ENCODE measurements at regions not wholly inside any gene's neighbourhood (a gene's known extent, or its start where the extent isn't known, plus 50 kb on each side); places are given as distances from the start of the nearest gene placed in this dataset.
A peak's percentile ranks its signal among the peaks of the same experiment; 100 is the strongest.

- H3K27me3 Mint-ChIP-seq (ENCODE audit: unreplicated experiment): peaks cover 4% of the 10 kb centered on the region
- H3K9me3 Mint-ChIP-seq (ENCODE audit: unreplicated experiment): peaks cover 10% of the 10 kb centered on the region
- no peak overlapping the region for H3K4me3 Mint-ChIP-seq (ENCODE audit: unreplicated experiment)
- TF ChIP-seq CTCF (IDR thresholded peaks at IDR 0.05; ENCODE audit: partially characterized antibody, unreplicated experiment): no peak
- DNase-seq: no peak
- no peak overlapping the region for H3K27ac Mint-ChIP-seq (ENCODE audit: unreplicated experiment)
- H3K4me1 Mint-ChIP-seq (ENCODE audit: low read depth, unreplicated experiment): peaks cover 13% of the 10 kb centered on the region
- no peaks in the 10 kb centered on the region for H3K36me3 Mint-ChIP-seq (ENCODE audit: unreplicated experiment)
These were observed 378.3 kb upstream of the MYT1L start for GRCh38 chr2:2709431-2709770.

- Mint-ChIP-seq H3K27ac (ENCODE audit: unreplicated experiment) (no peak overlapping the region), H3K9me3 (ENCODE audit: unreplicated experiment) (peaks cover 10% of the 10 kb centered on the region), H3K27me3 (ENCODE audit: unreplicated experiment) (peaks cover 4% of the 10 kb centered on the region), H3K4me3 (ENCODE audit: unreplicated experiment) (no peak overlapping the region), H3K36me3 (ENCODE audit: unreplicated experiment) (no peaks in the 10 kb centered on the region), H3K4me1 (ENCODE audit: low read depth, unreplicated experiment) (peaks cover 16% of the 10 kb centered on the region)
- TF ChIP-seq CTCF (IDR thresholded peaks at IDR 0.05; ENCODE audit: partially characterized antibody, unreplicated experiment): no peak
- no peak for DNase-seq
These were observed 377.7 kb upstream of the MYT1L start for GRCh38 chr2:2708575-2709430.

- H3K4me1 Mint-ChIP-seq (ENCODE audit: low read depth, unreplicated experiment): peaks cover 19% of the 10 kb centered on the region
- peaks cover 4% of the 10 kb centered on the region for H3K27me3 Mint-ChIP-seq (ENCODE audit: unreplicated experiment)
- H3K27ac Mint-ChIP-seq (ENCODE audit: unreplicated experiment): peak overlapping the region; percentile 10
- H3K9me3 Mint-ChIP-seq (ENCODE audit: unreplicated experiment): peaks cover 7% of the 10 kb centered on the region
- DNase-seq: no peak
- H3K36me3 Mint-ChIP-seq (ENCODE audit: unreplicated experiment): no peaks in the 10 kb centered on the region
- TF ChIP-seq CTCF (IDR thresholded peaks at IDR 0.05; ENCODE audit: partially characterized antibody, unreplicated experiment): no peak
- H3K4me3 Mint-ChIP-seq (ENCODE audit: unreplicated experiment): no peak overlapping the region
These were observed 376.3 kb upstream of the MYT1L start for GRCh38 chr2:2707206-2707991.

GRCh38 chr2:2706306-2706705 is 375.2 kb upstream of the MYT1L start:
- Mint-ChIP-seq H3K4me1 (ENCODE audit: low read depth, unreplicated experiment) (peaks cover 26% of the 10 kb centered on the region), H3K27ac (ENCODE audit: unreplicated experiment) (no peak overlapping the region), H3K27me3 (ENCODE audit: unreplicated experiment) (peaks cover 9% of the 10 kb centered on the region), H3K9me3 (ENCODE audit: unreplicated experiment) (peaks cover 2% of the 10 kb centered on the region), H3K36me3 (ENCODE audit: unreplicated experiment) (no peaks in the 10 kb centered on the region), H3K4me3 (ENCODE audit: unreplicated experiment) (no peak overlapping the region)
- TF ChIP-seq CTCF (IDR thresholded peaks at IDR 0.05; ENCODE audit: partially characterized antibody, unreplicated experiment): no peak
- DNase-seq: no peak

GRCh38 chr2:2705871-2706270 is 374.8 kb upstream of the MYT1L start:
- no peak overlapping the region for H3K4me3 Mint-ChIP-seq (ENCODE audit: unreplicated experiment)
- H3K27me3 Mint-ChIP-seq (ENCODE audit: unreplicated experiment): peaks cover 9% of the 10 kb centered on the region
- H3K9me3 Mint-ChIP-seq (ENCODE audit: unreplicated experiment): peaks cover 2% of the 10 kb centered on the region
- H3K4me1 Mint-ChIP-seq (ENCODE audit: low read depth, unreplicated experiment): peaks cover 31% of the 10 kb centered on the region
- no peaks in the 10 kb centered on the region for H3K36me3 Mint-ChIP-seq (ENCODE audit: unreplicated experiment)
- no peak overlapping the region for H3K27ac Mint-ChIP-seq (ENCODE audit: unreplicated experiment)
- no peak for TF ChIP-seq CTCF (IDR thresholded peaks at IDR 0.05; ENCODE audit: partially characterized antibody, unreplicated experiment)
- DNase-seq: no peak

Data from glutamatergic neuron (in vitro differentiated cells).